ENCODE measurements at regions not wholly inside any gene's neighbourhood (a gene's known extent, or its start where the extent isn't known, plus 50 kb on each side); places are given as distances from the start of the nearest gene placed in this dataset.

DNA sequence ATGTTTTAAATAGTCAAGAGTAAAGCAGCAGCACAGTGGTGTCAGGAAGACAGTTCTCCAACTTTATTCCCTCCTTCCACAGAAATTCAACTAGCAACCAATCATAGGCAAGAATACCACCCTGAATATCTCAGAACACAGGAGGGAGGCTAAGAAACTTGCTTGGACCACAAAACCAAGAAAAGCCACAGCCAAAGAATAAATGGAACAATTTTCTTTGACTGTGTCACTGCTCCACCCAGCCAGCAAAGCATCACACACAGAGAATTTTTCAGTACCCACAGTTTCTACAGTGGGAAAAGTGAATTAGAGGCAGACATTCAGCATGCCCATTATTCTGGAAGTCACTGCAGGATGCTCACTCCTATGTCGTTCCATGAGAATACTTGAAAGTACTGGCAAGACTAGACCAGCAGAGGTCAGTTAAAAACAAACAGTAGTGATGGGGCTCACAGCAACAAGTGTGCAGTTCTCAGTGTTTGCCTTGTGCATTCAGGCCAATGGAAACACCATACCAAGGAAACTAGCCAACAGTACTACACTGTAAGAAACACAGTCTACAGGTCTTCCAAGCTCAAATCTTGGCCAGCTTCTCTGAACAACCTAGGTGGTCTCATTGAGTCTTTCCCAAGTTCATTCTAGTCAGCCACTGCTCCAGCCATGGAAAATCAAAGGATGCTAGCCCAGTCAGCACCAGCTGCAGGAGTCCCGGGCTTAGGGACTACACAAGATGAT, 56.8 kb upstream of the FOXG1 start:
- TF ChIP-seq, protein P1, sequence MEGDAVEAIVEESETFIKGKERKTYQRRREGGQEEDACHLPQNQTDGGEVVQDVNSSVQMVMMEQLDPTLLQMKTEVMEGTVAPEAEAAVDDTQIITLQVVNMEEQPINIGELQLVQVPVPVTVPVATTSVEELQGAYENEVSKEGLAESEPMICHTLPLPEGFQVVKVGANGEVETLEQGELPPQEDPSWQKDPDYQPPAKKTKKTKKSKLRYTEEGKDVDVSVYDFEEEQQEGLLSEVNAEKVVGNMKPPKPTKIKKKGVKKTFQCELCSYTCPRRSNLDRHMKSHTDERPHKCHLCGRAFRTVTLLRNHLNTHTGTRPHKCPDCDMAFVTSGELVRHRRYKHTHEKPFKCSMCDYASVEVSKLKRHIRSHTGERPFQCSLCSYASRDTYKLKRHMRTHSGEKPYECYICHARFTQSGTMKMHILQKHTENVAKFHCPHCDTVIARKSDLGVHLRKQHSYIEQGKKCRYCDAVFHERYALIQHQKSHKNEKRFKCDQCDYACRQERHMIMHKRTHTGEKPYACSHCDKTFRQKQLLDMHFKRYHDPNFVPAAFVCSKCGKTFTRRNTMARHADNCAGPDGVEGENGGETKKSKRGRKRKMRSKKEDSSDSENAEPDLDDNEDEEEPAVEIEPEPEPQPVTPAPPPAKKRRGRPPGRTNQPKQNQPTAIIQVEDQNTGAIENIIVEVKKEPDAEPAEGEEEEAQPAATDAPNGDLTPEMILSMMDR (optimal IDR thresholded peaks at IDR 0.05 in 1 of 3, IDR thresholded peaks at IDR 0.05 in 1 of 3, conservative IDR thresholded peaks at IDR 0.05 in 1 of 3; ENCODE audit: extremely low read depth in 1 of 3, insufficient read depth in 2 of 3, low read length in 3 of 3), result no peak
- no peak for TF ChIP-seq EZH2 (IDR thresholded peaks at IDR 0.05; ENCODE audit: low read length)

Data from keratinocyte (primary cell).